ENCODE measurements at regions not wholly inside any gene's neighbourhood (a gene's known extent, or its start where the extent isn't known, plus 50 kb on each side); places are given as distances from the start of the nearest gene placed in this dataset.

GRCh38 chr1:224565186-224565585, 50.9 kb upstream of the CNIH3 start:
- no peak for TF ChIP-seq CTCF (IDR thresholded peaks at IDR 0.05; ENCODE audit: insufficient read depth, low read depth, low read length)
- no peak for TF ChIP-seq EZH2 (IDR thresholded peaks at IDR 0.05; ENCODE audit: insufficient read depth, low read length)

All from astrocyte (in vitro differentiated cells and primary cell).